NB4 (cell line): ENCODE measurements at regions not wholly inside any gene's neighbourhood (a gene's known extent, or its start where the extent isn't known, plus 50 kb on each side); places are given as distances from the start of the nearest gene placed in this dataset.
"Not testable (repeated sequence)": the region's sequence is repeated elsewhere in the genome, so short reads cannot be mapped to it uniquely, and the experiment has no call there.

Experiments used
- DNase-seq: peaks from one replicate; pipeline ENCODE4 v3.0.0; 2010; ENCODE audit warnings: low read depth
- H3K4me3 ChIP-seq: one replicate; pipeline ENCODE4 v1.5.1; 2011; ENCODE audit warnings: mild to moderate bottlenecking, low read depth, low read length, moderate library complexity
- MYC ChIP-seq: IDR thresholded peaks from 2 replicates; pipeline ENCODE4 v1.6.1; 2011; ENCODE audit warnings: low read depth, low read length
- POLR2A ChIP-seq: IDR thresholded peaks from 2 replicates; pipeline ENCODE4 v1.6.1; 2011; ENCODE audit warnings: mild to moderate bottlenecking; ENCODE audit not compliant: insufficient read length; ENCODE audit errors: extremely low read depth
- TF ChIP-seq, protein P1 (sequence below): IDR thresholded peaks from one replicate; pipeline ENCODE4 v1.5.1; 2012; ENCODE audit warnings: low read depth, low read length
- TF ChIP-seq, protein P2 (sequence below): IDR thresholded peaks from 2 replicates; pipeline ENCODE4 v1.6.1; 2011; ENCODE audit warnings: low read depth, low read length

DNA sequence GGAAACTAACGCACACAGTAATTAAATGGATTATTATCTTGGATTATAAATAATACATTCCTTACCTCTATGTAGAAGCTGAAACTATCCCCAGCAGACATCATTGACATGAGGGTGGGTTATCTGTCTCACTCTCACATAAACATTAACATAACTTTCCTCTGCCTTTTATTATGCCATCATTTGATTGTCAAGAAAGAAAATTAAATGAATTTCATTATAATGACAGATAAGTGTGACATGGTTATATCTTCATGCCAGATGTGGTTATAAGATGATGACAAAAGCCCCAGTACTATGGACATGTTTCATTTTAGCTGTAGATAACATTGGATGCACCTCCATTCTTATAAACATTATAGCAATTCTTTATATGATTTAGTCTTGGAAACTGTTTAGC lies 476.5 kb downstream of the KCNT2 start:
- H3K4me3 ChIP-seq = no peak overlapping the region
- DNase-seq = no peak
- no peak for TF ChIP-seq POLR2A
- TF ChIP-seq, protein P1, sequence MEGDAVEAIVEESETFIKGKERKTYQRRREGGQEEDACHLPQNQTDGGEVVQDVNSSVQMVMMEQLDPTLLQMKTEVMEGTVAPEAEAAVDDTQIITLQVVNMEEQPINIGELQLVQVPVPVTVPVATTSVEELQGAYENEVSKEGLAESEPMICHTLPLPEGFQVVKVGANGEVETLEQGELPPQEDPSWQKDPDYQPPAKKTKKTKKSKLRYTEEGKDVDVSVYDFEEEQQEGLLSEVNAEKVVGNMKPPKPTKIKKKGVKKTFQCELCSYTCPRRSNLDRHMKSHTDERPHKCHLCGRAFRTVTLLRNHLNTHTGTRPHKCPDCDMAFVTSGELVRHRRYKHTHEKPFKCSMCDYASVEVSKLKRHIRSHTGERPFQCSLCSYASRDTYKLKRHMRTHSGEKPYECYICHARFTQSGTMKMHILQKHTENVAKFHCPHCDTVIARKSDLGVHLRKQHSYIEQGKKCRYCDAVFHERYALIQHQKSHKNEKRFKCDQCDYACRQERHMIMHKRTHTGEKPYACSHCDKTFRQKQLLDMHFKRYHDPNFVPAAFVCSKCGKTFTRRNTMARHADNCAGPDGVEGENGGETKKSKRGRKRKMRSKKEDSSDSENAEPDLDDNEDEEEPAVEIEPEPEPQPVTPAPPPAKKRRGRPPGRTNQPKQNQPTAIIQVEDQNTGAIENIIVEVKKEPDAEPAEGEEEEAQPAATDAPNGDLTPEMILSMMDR = no peak
- TF ChIP-seq MYC = no peak
- TF ChIP-seq, protein P2, sequence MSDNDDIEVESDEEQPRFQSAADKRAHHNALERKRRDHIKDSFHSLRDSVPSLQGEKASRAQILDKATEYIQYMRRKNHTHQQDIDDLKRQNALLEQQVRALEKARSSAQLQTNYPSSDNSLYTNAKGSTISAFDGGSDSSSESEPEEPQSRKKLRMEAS = no peak

DNA sequence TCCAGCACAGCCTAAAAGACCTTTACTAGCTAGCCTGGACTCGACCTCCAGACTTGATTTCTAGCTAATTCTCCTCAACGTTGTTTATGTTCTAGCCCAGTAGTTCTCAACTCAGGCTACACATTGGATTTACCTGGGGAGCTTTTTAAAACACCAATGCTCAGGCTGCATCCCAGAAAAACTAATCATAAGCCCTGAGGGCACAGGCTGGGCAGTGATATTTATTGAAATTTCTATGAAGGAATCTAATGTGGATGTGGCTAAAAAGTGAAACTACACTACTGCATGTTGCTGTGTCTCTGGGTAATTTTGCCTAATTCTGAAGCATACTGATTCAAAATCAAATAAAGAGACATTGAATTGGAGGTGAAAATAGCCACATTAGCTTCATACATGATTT lies 479.4 kb downstream of the KCNT2 start:
- no peak overlapping the region for H3K4me3 ChIP-seq
- no peak for TF ChIP-seq POLR2A
- TF ChIP-seq, protein P2 = no peak
- no peak for DNase-seq

DNA sequence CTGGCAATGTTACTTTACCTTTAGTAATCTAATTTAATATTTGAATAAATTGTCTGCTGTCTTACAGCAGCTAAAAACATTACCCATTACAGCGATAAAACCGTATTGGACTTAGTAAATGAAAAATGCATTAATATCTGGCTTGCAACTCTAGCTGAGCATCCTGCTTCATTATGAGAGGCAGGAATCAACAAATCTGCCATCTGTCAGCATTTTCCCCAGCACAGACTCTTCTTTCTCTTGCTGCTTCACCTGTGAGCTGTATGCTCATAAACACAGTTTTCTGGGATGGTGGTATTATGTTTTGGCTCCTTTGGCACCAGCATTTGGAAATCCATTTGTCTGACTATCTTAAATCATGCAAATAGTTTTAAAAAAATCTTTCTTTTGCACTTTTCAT lies 487.1 kb downstream of the KCNT2 start:
- no peak overlapping the region for H3K4me3 ChIP-seq
- TF ChIP-seq MYC (no peak), POLR2A (no peak)
- TF ChIP-seq, protein P1 = no peak
- TF ChIP-seq, protein P2 = no peak
- no peak for DNase-seq

- DNase-seq = no peak
- no peak overlapping the region for H3K4me3 ChIP-seq
- no peak for TF ChIP-seq MYC
- TF ChIP-seq, protein P1 = no peak
- TF ChIP-seq POLR2A = no peak
- TF ChIP-seq, protein P2 = no peak
Measured at GRCh38 chr1:196115646-196116045, 492.6 kb downstream of the KCNT2 start.

DNA sequence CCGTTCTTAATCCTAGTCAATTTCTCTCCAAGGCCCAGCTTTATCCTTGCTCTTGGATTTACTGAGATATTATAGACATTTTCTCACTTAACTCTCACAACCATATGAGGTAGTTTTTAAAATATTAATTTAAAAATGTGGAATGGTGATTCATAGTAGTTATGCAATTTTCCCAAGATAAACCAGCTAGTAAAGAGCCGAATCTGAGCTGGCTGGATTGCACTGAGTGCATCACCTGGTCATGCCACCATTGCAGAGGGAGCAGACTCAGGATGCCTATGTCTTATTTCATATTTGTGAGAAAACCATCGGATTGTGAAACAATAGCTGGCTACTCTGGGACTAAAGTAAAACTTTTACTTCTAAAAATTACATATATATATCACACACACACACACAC lies 494.0 kb downstream of the KCNT2 start:
- H3K4me3 ChIP-seq = no peak overlapping the region
- TF ChIP-seq MYC (no peak), POLR2A (no peak)
- TF ChIP-seq, protein P2 = no peak
- TF ChIP-seq, protein P1 = no peak
- DNase-seq = no peak

DNA sequence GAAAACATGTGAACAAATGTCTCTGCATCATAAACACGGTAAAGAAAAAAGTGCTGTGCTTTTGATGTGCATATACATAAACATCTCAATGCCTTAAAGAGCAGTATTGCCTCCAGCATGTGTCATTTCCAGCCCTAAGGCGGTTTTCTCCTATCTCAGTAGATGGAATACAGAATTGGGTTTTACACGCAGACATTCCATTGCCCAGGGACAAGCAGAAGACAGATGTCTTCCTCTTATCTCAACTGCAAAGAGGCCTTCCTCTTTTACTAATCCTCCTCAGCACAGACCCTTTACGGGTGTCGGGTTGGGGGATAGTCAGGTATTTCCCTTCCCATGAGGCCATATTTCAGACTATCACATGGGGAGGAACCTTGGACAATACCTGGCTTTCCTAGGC lies 499.2 kb downstream of the KCNT2 start:
- not testable (repeated sequence) for H3K4me3 ChIP-seq, DNase-seq

DNA sequence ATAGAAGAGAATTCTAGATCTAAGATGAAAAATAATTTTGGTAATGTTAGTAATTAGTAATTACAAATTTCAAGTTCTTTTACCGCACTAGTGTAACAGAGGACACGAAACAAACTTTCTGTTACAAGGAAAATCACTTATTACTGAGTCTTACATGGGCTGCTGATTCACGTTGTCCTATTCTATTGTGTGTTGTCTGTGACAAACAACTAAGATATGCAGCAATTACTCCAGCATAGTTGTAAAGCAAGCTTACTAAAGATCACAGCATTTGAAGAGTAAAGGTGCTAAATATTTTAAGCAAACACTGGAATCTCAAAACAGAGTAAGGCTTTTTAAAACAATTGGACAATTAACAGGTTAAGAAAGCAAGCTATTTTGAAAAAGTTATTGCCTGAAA lies 502.3 kb downstream of the KCNT2 start:
- TF ChIP-seq, protein P2 = no peak
- TF ChIP-seq POLR2A = no peak
- TF ChIP-seq, protein P1 = no peak
- no peak for TF ChIP-seq MYC
- H3K4me3 ChIP-seq = no peak overlapping the region
- no peak for DNase-seq
